ENCODE measurements at regions not wholly inside any gene's neighbourhood (a gene's known extent, or its start where the extent isn't known, plus 50 kb on each side); places are given as distances from the start of the nearest gene placed in this dataset.

DNA sequence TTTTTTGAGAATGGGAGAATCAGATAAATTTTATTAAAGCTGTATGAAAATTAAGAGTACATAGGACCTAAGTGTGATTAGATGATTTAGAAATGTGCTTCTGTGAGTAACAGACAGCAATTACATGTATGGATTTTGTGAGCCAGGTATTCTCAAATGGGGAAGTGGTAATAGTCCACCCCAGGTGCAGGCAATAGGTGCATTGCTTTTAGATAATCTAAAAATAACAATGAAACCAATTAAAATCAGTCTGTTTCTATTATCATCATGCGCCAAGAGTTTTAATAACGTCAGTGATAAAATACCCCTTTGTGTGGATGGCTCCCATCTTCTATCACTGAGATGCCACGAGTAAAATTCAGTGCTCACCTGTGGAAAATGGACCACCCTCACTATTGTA is 265.3 kb downstream of the RNF144A start:
- no peaks in the 10 kb centered on the region for H3K36me3 ChIP-seq (replicated peaks in 1 of 2)
- H3K27ac ChIP-seq, result no peak overlapping the region
- no peaks in the 10 kb centered on the region for H3K9me3 ChIP-seq (replicated peaks in 1 of 3)
- 75 to 91% (median 76%) methylated on average over 3 of the region's 3 CpGs for WGBS, 4 donors
- no peaks in the 10 kb centered on the region for H3K27me3 ChIP-seq
- TF ChIP-seq POLR2A (IDR thresholded peaks at IDR 0.05), result no peak
- TF ChIP-seq, protein P1, sequence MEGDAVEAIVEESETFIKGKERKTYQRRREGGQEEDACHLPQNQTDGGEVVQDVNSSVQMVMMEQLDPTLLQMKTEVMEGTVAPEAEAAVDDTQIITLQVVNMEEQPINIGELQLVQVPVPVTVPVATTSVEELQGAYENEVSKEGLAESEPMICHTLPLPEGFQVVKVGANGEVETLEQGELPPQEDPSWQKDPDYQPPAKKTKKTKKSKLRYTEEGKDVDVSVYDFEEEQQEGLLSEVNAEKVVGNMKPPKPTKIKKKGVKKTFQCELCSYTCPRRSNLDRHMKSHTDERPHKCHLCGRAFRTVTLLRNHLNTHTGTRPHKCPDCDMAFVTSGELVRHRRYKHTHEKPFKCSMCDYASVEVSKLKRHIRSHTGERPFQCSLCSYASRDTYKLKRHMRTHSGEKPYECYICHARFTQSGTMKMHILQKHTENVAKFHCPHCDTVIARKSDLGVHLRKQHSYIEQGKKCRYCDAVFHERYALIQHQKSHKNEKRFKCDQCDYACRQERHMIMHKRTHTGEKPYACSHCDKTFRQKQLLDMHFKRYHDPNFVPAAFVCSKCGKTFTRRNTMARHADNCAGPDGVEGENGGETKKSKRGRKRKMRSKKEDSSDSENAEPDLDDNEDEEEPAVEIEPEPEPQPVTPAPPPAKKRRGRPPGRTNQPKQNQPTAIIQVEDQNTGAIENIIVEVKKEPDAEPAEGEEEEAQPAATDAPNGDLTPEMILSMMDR (IDR thresholded peaks at IDR 0.05), result no peak
- H3K4me3 ChIP-seq, result no peak overlapping the region
- H3K4me1 ChIP-seq (replicated peaks in 1 of 2), result no peaks in the 10 kb centered on the region
- DNase-seq, result no peak
- intact Hi-C loops (cut with DNase I), result no loop called here

DNA sequence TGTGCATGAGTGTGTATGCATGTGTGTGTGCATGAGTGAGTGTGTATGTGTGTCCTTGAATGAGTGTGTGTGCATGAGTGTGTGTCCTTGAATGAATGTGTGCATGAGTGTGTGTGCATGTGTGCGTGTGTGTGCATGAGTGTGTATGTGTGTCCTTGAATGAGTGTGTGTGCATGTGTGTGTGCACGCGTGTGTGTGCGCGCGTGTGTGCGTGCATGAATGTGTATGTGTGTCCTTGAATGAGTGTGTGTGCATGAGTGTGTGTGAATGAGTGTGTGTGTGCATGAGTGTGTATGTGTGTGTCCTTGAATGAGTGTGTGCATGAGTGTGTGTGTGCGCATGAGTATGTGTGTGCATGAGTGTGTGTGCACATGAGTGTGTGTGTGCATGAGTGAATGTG is 271.9 kb downstream of the RNF144A start:
- Histone ChIP-seq H3K27ac (no peak overlapping the region), H3K4me3 (no peak overlapping the region), H3K9me3 (replicated peaks in 1 of 3) (no peaks in the 10 kb centered on the region), H3K36me3 (replicated peaks in 1 of 2) (no peaks in the 10 kb centered on the region), H3K4me1 (replicated peaks in 1 of 2) (no peaks in the 10 kb centered on the region), H3K27me3 (no peaks in the 10 kb centered on the region)
- intact Hi-C loops (cut with DNase I), result no loop called here
- TF ChIP-seq POLR2A (IDR thresholded peaks at IDR 0.05), result no peak
- TF ChIP-seq, protein P1 (IDR thresholded peaks at IDR 0.05), result no peak
- DNase-seq, result no peak
- 0 to 79% (median 64%) methylated on average over 5 to 8 of the region's 8 CpGs for WGBS, 4 donors

DNA sequence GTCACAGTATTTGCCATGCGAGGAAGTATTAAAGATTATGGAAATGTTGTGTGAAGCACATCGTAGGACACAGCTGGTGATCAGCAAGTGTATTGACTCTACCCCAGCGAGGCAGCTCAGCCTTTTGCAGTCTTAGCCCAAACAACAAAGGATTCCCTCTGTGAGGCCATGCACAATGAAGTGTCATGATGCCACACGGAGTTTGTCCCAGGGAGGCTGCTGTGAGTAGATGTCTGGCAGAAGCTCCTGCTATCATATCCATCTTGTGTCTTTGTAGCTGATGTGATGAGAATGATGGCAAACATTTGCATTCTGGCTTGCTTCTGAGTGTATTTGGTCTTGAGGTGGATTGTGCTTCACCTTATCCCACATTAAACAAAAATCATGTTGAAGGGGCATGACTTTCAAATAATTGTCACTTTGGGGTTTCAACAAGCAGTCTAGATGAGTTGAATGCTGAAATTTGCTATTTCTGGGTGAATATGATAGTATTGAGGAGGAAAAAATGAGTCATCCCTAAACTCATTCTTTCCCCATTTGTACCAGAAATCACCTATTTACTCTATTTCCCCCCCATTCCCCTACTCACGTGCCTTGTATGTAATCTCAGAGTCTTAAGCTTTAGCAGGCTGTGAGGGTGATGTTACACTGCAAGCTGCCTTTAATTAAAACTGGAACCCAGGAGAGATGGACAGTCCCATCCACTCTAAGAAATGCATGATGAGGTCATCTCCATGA is 273.5 kb downstream of the RNF144A start:
- intact Hi-C loops (cut with DNase I), result no loop called here
- no peak for TF ChIP-seq POLR2A (IDR thresholded peaks at IDR 0.05)
- TF ChIP-seq, protein P1 (IDR thresholded peaks at IDR 0.05), result no peak
- Histone ChIP-seq H3K27me3 (no peaks in the 10 kb centered on the region), H3K4me1 (replicated peaks in 1 of 2) (no peaks in the 10 kb centered on the region), H3K27ac (no peak overlapping the region), H3K4me3 (no peak overlapping the region), H3K9me3 (replicated peaks in 1 of 3) (no peaks in the 10 kb centered on the region), H3K36me3 (replicated peaks in 1 of 2) (no peaks in the 10 kb centered on the region)
- WGBS, 4 donors, result 71 to 87% (median 78%) methylated on average over 5 of the region's 5 CpGs
- DNase-seq, result no peak

DNA sequence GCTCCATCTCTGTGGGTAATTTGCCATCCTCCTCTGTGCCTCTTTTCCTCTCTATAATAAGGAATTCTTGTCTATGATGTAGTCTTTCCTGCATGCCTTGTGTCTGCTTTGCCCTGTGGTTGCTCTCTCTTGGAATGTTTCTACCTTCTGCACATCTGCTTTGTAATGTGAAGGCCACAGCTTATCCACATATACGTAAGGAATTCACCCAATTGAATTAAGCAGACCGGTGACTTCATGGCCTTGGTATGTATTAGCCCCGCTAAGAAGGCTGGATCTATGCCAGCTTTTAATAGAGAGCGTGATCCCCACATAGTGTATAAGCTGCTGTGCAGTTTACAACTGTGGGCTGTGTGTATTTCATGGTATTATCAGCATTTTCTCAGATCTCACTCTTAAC is 274.7 kb downstream of the RNF144A start:
- no peak for TF ChIP-seq POLR2A (IDR thresholded peaks at IDR 0.05)
- TF ChIP-seq, protein P1 (IDR thresholded peaks at IDR 0.05), result no peak
- DNase-seq, result no peak
- no peaks in the 10 kb centered on the region for H3K4me1 ChIP-seq (replicated peaks in 1 of 2)
- no peak overlapping the region for H3K4me3 ChIP-seq
- intact Hi-C loops (cut with DNase I), result no loop called here
- H3K9me3 ChIP-seq (replicated peaks in 1 of 3), result no peaks in the 10 kb centered on the region
- no peaks in the 10 kb centered on the region for H3K27me3 ChIP-seq
- H3K36me3 ChIP-seq (replicated peaks in 1 of 2), result no peaks in the 10 kb centered on the region
- WGBS, 4 donors, result 36 to 58% (median 53%) methylated on average over 4 of the region's 4 CpGs
- H3K27ac ChIP-seq, result no peak overlapping the region

All from adrenal gland (tissue), 9 donors.